DOHH2 (cell line): ENCODE measurements at regions not wholly inside any gene's neighbourhood (a gene's known extent, or its start where the extent isn't known, plus 50 kb on each side); places are given as distances from the start of the nearest gene placed in this dataset.

Experiments used
- H3F3A ChIP-seq: fragments of 200-600 bp; sonication (generic), shearing (Covaris generic); 2 replicates; pipeline ENCODE4 v1.6.0; 2016; ENCODE audit warnings: antibody characterized with exemption, mild to moderate bottlenecking; ENCODE audit not compliant: control insufficient read depth, insufficient read depth
- H3K27ac ChIP-seq: fragments of 200-600 bp; sonication (generic); 2 replicates; pipeline ENCODE4 v1.5.1; 2014; ENCODE audit warnings: low read depth, mild to moderate bottlenecking, low read length, moderate library complexity
- H3K27me3 ChIP-seq: fragments of 200-600 bp; sonication (generic); 2 replicates; pipeline ENCODE4 v1.6.1; 2014; ENCODE audit warnings: mild to moderate bottlenecking, low read length, mixed read lengths; ENCODE audit not compliant: control insufficient read depth
- H3K36me3 ChIP-seq: fragments of 200-600 bp; sonication (generic); 2 replicates; pipeline ENCODE4 v1.6.1; 2014; ENCODE audit warnings: mild to moderate bottlenecking, low read length, moderate library complexity, mixed read lengths; ENCODE audit not compliant: control insufficient read depth
- H3K4me1 ChIP-seq: fragments of 200-600 bp; sonication (generic); 2 replicates; pipeline ENCODE4 v1.6.1; 2014; ENCODE audit warnings: mild to moderate bottlenecking, low read length, mixed read lengths; ENCODE audit not compliant: control insufficient read depth
- H3K4me2 ChIP-seq: fragments of 200-600 bp; sonication (generic); 2 replicates; pipeline ENCODE4 v1.6.0; 2014; ENCODE audit warnings: mild to moderate bottlenecking, low read length, moderate library complexity
- H3K4me3 ChIP-seq: fragments of 200-600 bp; sonication (generic); 2 replicates; pipeline ENCODE4 v1.5.1; 2014; ENCODE audit warnings: mild to moderate bottlenecking, low read length, mixed read lengths
- H3K79me2 ChIP-seq: fragments of 200-600 bp; sonication (generic); 2 replicates; pipeline ENCODE4 v1.6.1; 2014; ENCODE audit warnings: mild to moderate bottlenecking, low read length, mixed read lengths; ENCODE audit not compliant: control insufficient read depth
- H3K9me2 ChIP-seq: fragments of 200-600 bp; sonication (generic); replicated peaks from 2 replicates; pipeline ENCODE4 v1.6.1; 2014; ENCODE audit warnings: mild to moderate bottlenecking, low read length, mixed read lengths; ENCODE audit not compliant: control insufficient read depth
- H3K9me3 ChIP-seq: fragments of 200-600 bp; sonication (generic); 2 replicates; pipeline ENCODE4 v1.6.1; 2014; ENCODE audit warnings: antibody characterized with exemption, low read length, mixed read lengths; ENCODE audit not compliant: control insufficient read depth, insufficient read depth
- H4K20me1 ChIP-seq: fragments of 200-600 bp; sonication (generic); 2 replicates; pipeline ENCODE4 v1.6.0; 2014; ENCODE audit warnings: low read depth, mild to moderate bottlenecking, antibody characterized with exemption, low read length, moderate library complexity; ENCODE audit not compliant: control insufficient read depth, insufficient read depth
- EZH2phosphoT487 ChIP-seq: fragments of 200-600 bp; sonication (generic); IDR thresholded peaks from 2 replicates; pipeline ENCODE4 v1.6.1; 2017; ENCODE audit warnings: borderline replicate concordance, mild to moderate bottlenecking, antibody characterized with exemption, low read length, moderate library complexity, mixed read lengths
- TF ChIP-seq, protein P1 (sequence below): fragments of 200-600 bp; sonication (generic); IDR thresholded peaks from one replicate; pipeline ENCODE4 v1.5.1; 2014; ENCODE audit warnings: antibody characterized with exemption, mild to moderate bottlenecking, low read depth, low read length; ENCODE audit not compliant: poor library complexity, severe bottlenecking

DNA sequence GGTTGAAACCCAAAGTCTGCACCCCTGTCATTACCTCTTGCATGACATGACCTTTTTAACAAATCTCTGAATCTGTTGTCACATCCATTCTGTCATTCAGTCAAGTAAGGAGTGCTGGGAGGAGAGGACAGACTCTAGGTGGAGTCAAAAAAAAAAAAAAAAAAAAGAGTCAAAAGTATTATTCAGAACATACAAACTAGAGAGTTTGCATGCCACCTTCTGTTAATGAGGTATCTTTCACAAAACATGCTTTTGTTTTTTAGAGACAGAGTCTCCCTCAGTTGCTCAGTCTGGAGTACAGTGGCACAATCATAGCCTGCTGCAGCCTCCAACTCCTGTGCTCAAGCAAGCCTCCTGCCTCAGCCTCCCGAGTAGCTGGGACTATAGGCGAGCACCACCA, 81.6 kb upstream of the ARMC3 start:
- Histone ChIP-seq H3K4me1 (no peaks in the 10 kb centered on the region), H3F3A (no peaks in the 10 kb centered on the region), H3K9me3 (no peaks in the 10 kb centered on the region), H3K4me3 (no peak overlapping the region), H3K27me3 (0 out of 2 replicates have a peak, but pooled peaks cover 2% of the 10 kb centered on the region), H3K36me3 (no peaks in the 10 kb centered on the region), H3K9me2 (no peaks in the 10 kb centered on the region), H3K79me2 (no peaks in the 10 kb centered on the region), H3K27ac (no peak overlapping the region), H3K4me2 (no peak overlapping the region), H4K20me1 (no peaks in the 10 kb centered on the region)
- TF ChIP-seq EZH2phosphoT487: no peak
- TF ChIP-seq, protein P1, sequence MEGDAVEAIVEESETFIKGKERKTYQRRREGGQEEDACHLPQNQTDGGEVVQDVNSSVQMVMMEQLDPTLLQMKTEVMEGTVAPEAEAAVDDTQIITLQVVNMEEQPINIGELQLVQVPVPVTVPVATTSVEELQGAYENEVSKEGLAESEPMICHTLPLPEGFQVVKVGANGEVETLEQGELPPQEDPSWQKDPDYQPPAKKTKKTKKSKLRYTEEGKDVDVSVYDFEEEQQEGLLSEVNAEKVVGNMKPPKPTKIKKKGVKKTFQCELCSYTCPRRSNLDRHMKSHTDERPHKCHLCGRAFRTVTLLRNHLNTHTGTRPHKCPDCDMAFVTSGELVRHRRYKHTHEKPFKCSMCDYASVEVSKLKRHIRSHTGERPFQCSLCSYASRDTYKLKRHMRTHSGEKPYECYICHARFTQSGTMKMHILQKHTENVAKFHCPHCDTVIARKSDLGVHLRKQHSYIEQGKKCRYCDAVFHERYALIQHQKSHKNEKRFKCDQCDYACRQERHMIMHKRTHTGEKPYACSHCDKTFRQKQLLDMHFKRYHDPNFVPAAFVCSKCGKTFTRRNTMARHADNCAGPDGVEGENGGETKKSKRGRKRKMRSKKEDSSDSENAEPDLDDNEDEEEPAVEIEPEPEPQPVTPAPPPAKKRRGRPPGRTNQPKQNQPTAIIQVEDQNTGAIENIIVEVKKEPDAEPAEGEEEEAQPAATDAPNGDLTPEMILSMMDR: no peak

DNA sequence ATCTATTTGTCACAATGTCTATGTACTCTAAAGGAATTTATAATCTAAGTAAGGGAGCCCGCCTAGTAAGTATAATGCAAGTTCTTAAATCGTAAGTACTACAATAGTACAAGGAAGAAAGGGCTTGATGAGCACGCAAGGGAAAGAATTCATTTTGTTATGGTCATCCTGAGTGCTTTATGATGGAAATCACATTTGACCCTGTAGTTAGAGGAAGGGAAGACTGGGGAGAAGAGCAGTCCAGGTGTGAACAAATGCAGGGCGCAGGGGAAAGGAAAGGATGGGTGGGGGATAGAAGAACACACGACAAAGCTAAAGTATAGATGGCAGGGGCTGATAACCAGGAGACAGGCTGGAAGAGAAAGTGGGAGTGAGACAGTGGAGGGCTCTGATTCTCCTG, 88.2 kb upstream of the ARMC3 start:
- no peaks in the 10 kb centered on the region for H3K9me2 ChIP-seq
- no peak overlapping the region for H3K4me3 ChIP-seq
- H4K20me1 ChIP-seq: no peaks in the 10 kb centered on the region
- no peak for TF ChIP-seq EZH2phosphoT487
- TF ChIP-seq, protein P1: no peak
- no peaks in the 10 kb centered on the region for H3K4me1 ChIP-seq
- H3K79me2 ChIP-seq: no peaks in the 10 kb centered on the region
- no peak overlapping the region for H3K27ac ChIP-seq
- H3K4me2 ChIP-seq: no peak overlapping the region
- H3K27me3 ChIP-seq: no peaks in the 10 kb centered on the region
- no peaks in the 10 kb centered on the region for H3K36me3 ChIP-seq
- H3K9me3 ChIP-seq: no peaks in the 10 kb centered on the region
- H3F3A ChIP-seq: no peaks in the 10 kb centered on the region

DNA sequence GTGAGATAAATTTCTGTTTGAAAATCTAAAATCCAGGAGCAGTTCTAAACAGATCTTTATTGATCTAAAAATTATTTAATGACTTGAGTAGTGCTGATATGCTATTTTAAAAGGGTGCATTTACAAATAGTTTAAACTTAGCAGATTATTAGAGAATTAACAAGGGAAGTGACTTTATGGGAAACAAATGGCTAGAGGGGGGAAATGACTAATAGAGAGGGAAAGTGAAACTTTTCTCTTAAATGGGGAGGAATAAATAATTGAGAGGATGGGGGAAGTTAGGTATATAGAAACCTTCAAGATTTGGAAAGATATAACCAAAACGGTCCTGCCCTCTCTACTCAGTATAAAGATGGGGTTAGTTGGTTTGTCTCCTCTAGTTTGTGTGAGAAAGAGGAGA, 90.1 kb upstream of the ARMC3 start:
- no peak overlapping the region for H3K4me2 ChIP-seq
- no peaks in the 10 kb centered on the region for H3F3A ChIP-seq
- H3K4me3 ChIP-seq: no peak overlapping the region
- H3K27me3 ChIP-seq: no peaks in the 10 kb centered on the region
- no peaks in the 10 kb centered on the region for H3K36me3 ChIP-seq
- H3K4me1 ChIP-seq: no peaks in the 10 kb centered on the region
- H3K27ac ChIP-seq: no peak overlapping the region
- H3K9me2 ChIP-seq: no peaks in the 10 kb centered on the region
- H4K20me1 ChIP-seq: no peaks in the 10 kb centered on the region
- H3K79me2 ChIP-seq: no peaks in the 10 kb centered on the region
- no peaks in the 10 kb centered on the region for H3K9me3 ChIP-seq
- TF ChIP-seq, protein P1: no peak
- TF ChIP-seq EZH2phosphoT487: no peak

DNA sequence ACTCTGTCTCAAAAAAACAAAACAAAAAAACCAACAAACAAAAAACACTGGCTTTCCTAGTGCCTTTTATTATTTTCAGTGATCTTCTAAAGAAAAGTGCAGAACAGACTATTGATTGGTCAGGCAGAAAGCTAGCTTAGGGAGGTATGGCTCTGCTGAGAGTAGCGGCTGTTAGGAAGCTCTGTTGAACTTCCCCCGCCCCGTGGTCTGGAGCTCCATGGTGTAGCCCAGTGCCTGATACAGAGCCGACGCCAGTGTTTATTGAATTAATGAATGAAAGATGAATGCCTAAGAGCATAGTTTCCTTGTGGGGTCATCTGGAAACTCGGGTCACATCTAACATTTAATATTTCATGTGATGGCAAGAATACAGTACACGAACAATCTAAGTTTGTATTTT, 90.5 kb upstream of the ARMC3 start:
- Histone ChIP-seq H3F3A (no peaks in the 10 kb centered on the region), H3K4me3 (no peak overlapping the region), H3K9me2 (no peaks in the 10 kb centered on the region), H3K4me2 (no peak overlapping the region), H4K20me1 (no peaks in the 10 kb centered on the region), H3K9me3 (no peaks in the 10 kb centered on the region), H3K4me1 (no peaks in the 10 kb centered on the region), H3K27me3 (no peaks in the 10 kb centered on the region), H3K79me2 (no peaks in the 10 kb centered on the region), H3K36me3 (no peaks in the 10 kb centered on the region), H3K27ac (no peak overlapping the region)
- TF ChIP-seq, protein P1: no peak
- TF ChIP-seq EZH2phosphoT487: no peak
